Neural progenitor cell (in vitro differentiated cells): ENCODE measurements at regions not wholly inside any gene's neighbourhood (a gene's known extent, or its start where the extent isn't known, plus 50 kb on each side); places are given as distances from the start of the nearest gene placed in this dataset.

Source experiments
- EZH2phosphoT487 ChIP-seq: fragments of 200-600 bp; sonication (generic); IDR thresholded peaks from 2 replicates; pipeline ENCODE4 v1.6.1; 2017; ENCODE audit warnings: antibody characterized with exemption
- TF ChIP-seq, protein P1 (sequence below): fragments of 200-600 bp; sonication (generic); IDR thresholded peaks from 2 replicates; pipeline ENCODE4 v1.5.1; 2017; ENCODE audit warnings: antibody characterized with exemption, mild to moderate bottlenecking

DNA sequence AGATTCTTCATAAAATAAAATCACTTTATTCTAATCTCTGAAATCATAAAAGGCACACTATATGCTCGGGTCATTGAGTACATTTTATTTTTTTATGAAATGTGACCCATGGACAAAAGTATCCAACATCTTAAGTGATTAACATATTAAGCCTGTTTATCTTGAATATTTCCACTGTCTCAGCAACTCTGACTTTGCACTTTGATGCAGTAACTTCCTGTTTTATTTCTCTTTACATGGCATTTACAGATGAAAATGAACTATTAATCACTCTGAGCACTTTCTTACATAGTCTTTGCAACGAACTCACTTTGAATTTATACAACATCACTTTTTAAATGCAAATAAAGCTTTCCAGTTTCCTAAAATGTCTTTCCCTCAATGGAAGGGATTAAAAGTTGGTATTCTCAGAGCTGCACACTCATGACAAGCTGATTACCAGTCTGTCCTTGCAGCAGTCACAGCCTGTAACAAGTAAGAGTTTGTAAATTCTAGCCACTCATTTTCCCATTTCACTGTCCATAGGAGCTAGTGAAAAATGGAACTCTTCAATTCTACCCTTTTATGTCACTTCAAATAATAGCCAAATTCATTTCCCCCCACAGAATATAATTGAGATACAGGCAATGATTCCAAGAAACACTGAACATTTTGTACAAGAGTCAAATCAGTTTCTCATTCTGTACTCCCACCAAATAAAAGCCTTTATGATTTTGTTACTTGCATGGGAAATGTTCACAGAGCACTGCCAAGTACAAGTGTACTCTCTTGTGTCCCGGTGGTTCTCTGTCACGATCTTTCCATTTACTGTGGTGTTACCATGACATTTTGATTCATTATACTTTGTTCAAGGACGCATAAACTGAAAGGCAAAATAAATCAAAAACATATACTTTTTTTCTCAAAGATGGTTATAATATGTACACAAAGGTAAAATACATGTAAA, 1968.9 kb downstream of the PCDH9 start:
- TF ChIP-seq, protein P1, sequence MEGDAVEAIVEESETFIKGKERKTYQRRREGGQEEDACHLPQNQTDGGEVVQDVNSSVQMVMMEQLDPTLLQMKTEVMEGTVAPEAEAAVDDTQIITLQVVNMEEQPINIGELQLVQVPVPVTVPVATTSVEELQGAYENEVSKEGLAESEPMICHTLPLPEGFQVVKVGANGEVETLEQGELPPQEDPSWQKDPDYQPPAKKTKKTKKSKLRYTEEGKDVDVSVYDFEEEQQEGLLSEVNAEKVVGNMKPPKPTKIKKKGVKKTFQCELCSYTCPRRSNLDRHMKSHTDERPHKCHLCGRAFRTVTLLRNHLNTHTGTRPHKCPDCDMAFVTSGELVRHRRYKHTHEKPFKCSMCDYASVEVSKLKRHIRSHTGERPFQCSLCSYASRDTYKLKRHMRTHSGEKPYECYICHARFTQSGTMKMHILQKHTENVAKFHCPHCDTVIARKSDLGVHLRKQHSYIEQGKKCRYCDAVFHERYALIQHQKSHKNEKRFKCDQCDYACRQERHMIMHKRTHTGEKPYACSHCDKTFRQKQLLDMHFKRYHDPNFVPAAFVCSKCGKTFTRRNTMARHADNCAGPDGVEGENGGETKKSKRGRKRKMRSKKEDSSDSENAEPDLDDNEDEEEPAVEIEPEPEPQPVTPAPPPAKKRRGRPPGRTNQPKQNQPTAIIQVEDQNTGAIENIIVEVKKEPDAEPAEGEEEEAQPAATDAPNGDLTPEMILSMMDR = no peak
- TF ChIP-seq EZH2phosphoT487 = no peak
